ENCODE measurements at regions not wholly inside any gene's neighbourhood (a gene's known extent, or its start where the extent isn't known, plus 50 kb on each side); places are given as distances from the start of the nearest gene placed in this dataset.

DNA sequence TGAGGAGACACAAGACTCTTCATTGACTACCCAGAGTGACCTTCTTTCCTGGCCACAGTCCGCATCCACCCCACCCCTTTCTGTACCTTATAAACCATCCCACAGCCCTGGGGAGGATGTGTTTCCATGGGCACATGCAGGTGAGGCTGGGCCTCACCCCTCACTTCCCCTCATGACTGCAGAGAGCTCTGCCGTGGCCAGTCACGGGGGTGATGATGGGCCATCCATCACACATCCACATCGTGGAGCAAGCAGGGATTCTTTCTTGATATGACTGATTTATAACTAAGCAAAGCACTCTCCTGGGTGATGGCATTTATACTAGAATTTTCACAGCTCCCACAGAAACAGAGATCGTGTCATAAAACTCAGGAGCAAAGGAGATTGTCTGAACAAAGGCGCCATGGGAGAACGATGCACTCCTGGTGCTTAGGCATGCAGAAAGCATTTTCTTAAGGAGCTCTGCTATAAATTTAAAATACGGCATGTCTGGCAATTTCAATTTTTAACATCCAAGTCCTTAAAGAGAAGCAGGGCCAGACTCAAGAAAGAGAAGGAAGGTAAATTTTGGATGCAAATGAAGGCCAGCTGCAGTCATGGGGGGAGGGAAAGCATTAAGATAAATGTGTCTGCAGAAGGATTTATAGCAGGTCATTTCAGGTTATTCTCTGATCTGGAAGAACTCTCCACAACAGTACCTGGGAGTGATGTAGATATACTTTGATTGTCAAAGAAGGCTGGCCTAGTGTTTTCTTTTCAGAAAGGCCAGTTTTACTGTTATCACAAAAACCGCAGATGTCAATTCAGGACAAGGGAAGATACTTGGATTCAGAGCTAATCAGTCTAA lies 777.0 kb downstream of the C6orf118 start:
- H3K27ac ChIP-seq (ENCODE audit: low read depth, low read length) = no peak overlapping the region
- CTCF ChIA-PET = no interaction called here
- POLR2A ChIA-PET = no interaction called here
- Mint-ChIP-seq H3K36me3 (no peaks in the 10 kb centered on the region), H3K27ac (no peak overlapping the region), H3K9me3 (peaks cover 0 to 9% (median 7%) of the 10 kb centered on the region in 5 donors), H3K4me3 (no peak overlapping the region), H3K27me3 (no peaks in the 10 kb centered on the region), H3K4me1 (no peaks in the 10 kb centered on the region)
- no peaks in the 10 kb centered on the region for H3K4me1 ChIP-seq (ENCODE audit: insufficient read depth, low read length)
- H3K4me3 ChIP-seq (ENCODE audit: low read length) = no peak overlapping the region
- H3K36me3 ChIP-seq (ENCODE audit: insufficient read depth, low read length) = no peaks in the 10 kb centered on the region
- no peak for DNase-seq
- H3K9me3 ChIP-seq (ENCODE audit: low read length) = no peaks in the 10 kb centered on the region
- no peaks in the 10 kb centered on the region for H3K27me3 ChIP-seq (ENCODE audit: insufficient read depth, low read length, poor library complexity, severe bottlenecking)

DNA sequence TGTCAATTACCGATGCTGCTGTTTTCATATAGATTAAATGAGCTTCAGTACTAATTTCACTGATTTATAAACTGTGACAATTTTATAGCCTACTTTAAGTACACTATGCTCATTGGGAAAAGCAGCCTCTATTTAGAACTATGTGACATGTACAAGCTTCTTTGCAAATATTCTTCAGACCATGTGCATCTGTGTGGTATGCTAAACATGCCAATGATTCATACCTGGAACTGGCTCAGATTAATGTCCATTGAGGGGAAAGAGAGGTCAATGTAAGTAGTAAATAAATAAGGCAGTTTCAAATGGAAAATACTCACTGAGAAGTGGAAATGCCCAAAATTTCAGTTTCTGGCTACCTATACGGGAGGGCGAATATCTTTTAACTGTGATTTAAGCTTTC lies 777.7 kb downstream of the C6orf118 start:
- POLR2A ChIA-PET = no interaction called here
- H3K36me3 Mint-ChIP-seq = no peaks in the 10 kb centered on the region

DNA sequence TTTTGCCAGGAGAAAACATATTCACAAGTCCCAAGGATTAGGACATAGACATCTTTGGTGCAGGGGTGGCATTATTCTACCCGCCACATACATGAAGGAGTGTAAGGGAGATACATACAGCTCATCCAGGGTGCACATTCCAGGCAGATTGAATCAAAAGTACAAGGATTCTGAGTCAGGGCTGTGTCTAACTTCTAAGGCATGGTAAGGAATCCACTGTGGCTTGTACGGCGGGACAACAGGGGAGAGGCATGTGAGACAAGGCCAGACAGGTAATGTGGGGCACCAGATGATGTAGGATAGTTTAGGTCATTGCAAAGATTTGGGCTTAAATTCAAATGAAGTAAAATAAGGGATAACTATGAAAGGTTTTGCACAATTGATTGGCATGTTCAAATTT lies 780.9 kb downstream of the C6orf118 start:
- no peaks in the 10 kb centered on the region for H3K27me3 Mint-ChIP-seq
- no peaks in the 10 kb centered on the region for H3K36me3 Mint-ChIP-seq
- Histone ChIP-seq H3K27ac (ENCODE audit: low read depth, low read length) (no peak overlapping the region), H3K36me3 (ENCODE audit: insufficient read depth, low read length) (no peaks in the 10 kb centered on the region), H3K4me3 (ENCODE audit: low read length) (no peak overlapping the region), H3K4me1 (ENCODE audit: insufficient read depth, low read length) (no peaks in the 10 kb centered on the region), H3K9me3 (ENCODE audit: low read length) (no peaks in the 10 kb centered on the region), H3K27me3 (ENCODE audit: insufficient read depth, low read length, poor library complexity, severe bottlenecking) (no peaks in the 10 kb centered on the region)
- POLR2A ChIA-PET = no interaction called here
- no peak overlapping the region for H3K27ac Mint-ChIP-seq
- no peak overlapping the region for H3K4me3 Mint-ChIP-seq
- no peak for DNase-seq
- H3K4me1 Mint-ChIP-seq = no peaks in the 10 kb centered on the region
- H3K9me3 Mint-ChIP-seq = peaks cover 6 to 15% (median 10%) of the 10 kb centered on the region in 5 donors
- CTCF ChIA-PET = no interaction called here

More for the DNA sequence above, 777.7 kb downstream of the C6orf118 start:
- Histone ChIP-seq H3K27ac (ENCODE audit: low read depth, low read length) (no peak overlapping the region), H3K4me3 (ENCODE audit: low read length) (no peak overlapping the region), H3K27me3 (ENCODE audit: insufficient read depth, low read length, poor library complexity, severe bottlenecking) (no peaks in the 10 kb centered on the region), H3K9me3 (ENCODE audit: low read length) (no peaks in the 10 kb centered on the region), H3K4me1 (ENCODE audit: insufficient read depth, low read length) (no peaks in the 10 kb centered on the region), H3K36me3 (ENCODE audit: insufficient read depth, low read length) (no peaks in the 10 kb centered on the region)
- Mint-ChIP-seq H3K27me3 (no peaks in the 10 kb centered on the region), H3K4me1 (no peaks in the 10 kb centered on the region), H3K9me3 (peaks cover 3 to 10% (median 7%) of the 10 kb centered on the region in 5 donors), H3K27ac (no peak overlapping the region), H3K4me3 (no peak overlapping the region)
- DNase-seq = no peak
- CTCF ChIA-PET = no interaction called here

DNA sequence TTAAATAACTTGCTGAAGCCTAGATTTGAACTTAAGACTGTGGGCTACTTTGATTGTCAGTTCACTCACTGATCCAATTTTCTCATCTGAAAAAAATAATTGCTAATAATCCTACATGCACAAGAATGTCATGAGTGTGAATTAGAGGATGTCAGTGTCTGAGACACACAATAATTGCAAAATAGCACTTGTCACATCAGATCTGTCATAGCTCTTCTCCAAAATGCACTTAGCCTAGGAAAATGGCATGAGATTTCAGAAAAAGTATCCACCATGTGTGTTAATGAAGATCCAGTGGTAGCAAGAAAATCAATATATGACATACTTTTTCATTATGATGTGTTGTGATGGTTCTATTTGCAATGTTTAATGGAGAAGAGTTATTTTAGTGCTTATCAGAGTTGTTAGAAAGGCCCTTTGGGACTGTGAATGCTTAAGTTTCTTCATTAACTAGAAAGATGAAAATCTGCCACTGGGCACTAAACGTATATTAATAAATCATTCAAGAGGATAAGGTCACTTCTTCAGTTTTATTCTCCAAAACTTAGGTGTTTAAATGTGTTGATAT lies 786.2 kb downstream of the C6orf118 start:
- H3K4me1 ChIP-seq (ENCODE audit: insufficient read depth, low read length) = no peaks in the 10 kb centered on the region
- CTCF ChIA-PET = no interaction called here
- no peak overlapping the region for H3K4me3 Mint-ChIP-seq
- no peak for DNase-seq
- no peak overlapping the region for H3K4me3 ChIP-seq (ENCODE audit: low read length)
- POLR2A ChIA-PET = no interaction called here
- H3K36me3 ChIP-seq (ENCODE audit: insufficient read depth, low read length) = no peaks in the 10 kb centered on the region
- H3K27me3 Mint-ChIP-seq = no peaks in the 10 kb centered on the region
- H3K27ac Mint-ChIP-seq = no peak overlapping the region
- H3K9me3 Mint-ChIP-seq = peaks cover 7 to 18% (median 10%) of the 10 kb centered on the region in 5 donors
- no peaks in the 10 kb centered on the region for H3K9me3 ChIP-seq (ENCODE audit: low read length)
- no peaks in the 10 kb centered on the region for H3K36me3 Mint-ChIP-seq
- no peak overlapping the region for H3K27ac ChIP-seq (ENCODE audit: low read depth, low read length)
- H3K27me3 ChIP-seq (ENCODE audit: insufficient read depth, low read length, poor library complexity, severe bottlenecking) = no peaks in the 10 kb centered on the region
- H3K4me1 Mint-ChIP-seq = no peaks in the 10 kb centered on the region

DNA sequence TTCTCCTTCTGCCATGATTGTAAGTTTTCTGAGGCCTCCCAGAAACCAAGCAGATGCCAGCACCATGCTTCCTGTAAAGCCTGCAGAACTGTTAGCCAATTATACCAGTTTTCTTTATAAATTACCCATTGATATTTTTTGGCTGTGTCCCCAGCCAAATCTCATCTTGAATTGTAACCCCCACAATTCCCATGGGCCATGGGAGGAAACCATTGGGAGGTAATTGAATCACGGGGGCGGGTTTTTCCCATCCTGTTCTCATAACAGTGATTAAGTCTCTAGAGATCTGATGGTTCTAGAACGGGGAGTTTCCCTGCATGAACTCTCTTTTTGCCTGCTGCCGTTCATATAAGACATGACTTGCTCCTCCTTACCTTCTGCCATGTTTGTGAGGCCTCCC lies 788.5 kb downstream of the C6orf118 start:
- ChIA-PET POLR2A (no interaction called here), CTCF (no interaction called here)
- DNase-seq = no peak
- no peak overlapping the region for H3K27ac ChIP-seq (ENCODE audit: low read depth, low read length)
- Mint-ChIP-seq H3K36me3 (no peaks in the 10 kb centered on the region), H3K4me3 (no peak overlapping the region), H3K9me3 (peaks cover 8 to 14% (median 11%) of the 10 kb centered on the region in 5 donors), H3K27ac (no peak overlapping the region), H3K27me3 (no peaks in the 10 kb centered on the region), H3K4me1 (no peaks in the 10 kb centered on the region)
- no peaks in the 10 kb centered on the region for H3K27me3 ChIP-seq (ENCODE audit: insufficient read depth, low read length, poor library complexity, severe bottlenecking)
- H3K4me1 ChIP-seq (ENCODE audit: insufficient read depth, low read length) = no peaks in the 10 kb centered on the region
- H3K36me3 ChIP-seq (ENCODE audit: insufficient read depth, low read length) = no peaks in the 10 kb centered on the region
- no peaks in the 10 kb centered on the region for H3K9me3 ChIP-seq (ENCODE audit: low read length)
- H3K4me3 ChIP-seq (ENCODE audit: low read length) = no peak overlapping the region

DNA sequence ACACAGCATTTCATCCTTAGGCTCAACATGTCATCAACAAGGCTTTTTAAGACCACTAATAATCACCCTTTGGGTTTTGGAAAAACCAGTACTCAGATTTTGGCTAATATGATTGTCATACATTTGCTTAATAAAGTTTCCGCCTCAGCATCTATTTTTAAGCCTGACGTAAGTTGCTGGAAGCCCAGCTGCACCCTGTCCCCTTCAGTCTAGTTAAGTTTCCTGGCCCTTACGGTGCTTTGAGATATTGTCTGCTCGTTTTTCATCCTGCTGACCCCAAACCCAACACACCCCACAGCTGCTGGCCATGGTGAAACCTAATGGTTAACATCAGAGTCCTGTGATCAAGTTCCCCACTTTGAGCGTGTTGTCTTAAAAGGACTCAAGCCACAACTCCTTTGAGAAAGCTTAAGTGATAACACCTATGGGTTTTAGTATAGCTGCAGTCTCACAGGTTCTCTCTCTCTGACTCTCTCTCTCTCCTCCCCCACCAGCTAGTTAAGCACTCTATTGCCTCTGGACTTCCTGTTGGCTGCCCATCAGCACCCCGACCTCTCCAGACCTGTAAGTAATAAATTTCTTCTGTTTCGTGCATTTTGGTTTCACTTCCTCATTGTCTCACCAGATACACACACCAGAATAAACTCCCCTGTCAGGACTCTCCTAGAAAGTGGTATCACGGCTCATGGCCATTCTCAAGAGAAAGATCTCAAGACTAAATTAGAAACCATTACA lies 802.0 kb downstream of the C6orf118 start:
- Mint-ChIP-seq H3K4me3 (no peak overlapping the region), H3K27ac (no peak overlapping the region), H3K9me3 (peaks cover 0 to 8% (median 7%) of the 10 kb centered on the region in 5 donors), H3K27me3 (no peaks in the 10 kb centered on the region), H3K36me3 (no peaks in the 10 kb centered on the region), H3K4me1 (peaks cover 0 to 2% (median 0%) of the 10 kb centered on the region in 3 donors)
- ChIA-PET POLR2A (no interaction called here), CTCF (no interaction called here)
- Histone ChIP-seq H3K27me3 (ENCODE audit: insufficient read depth, low read length, poor library complexity, severe bottlenecking) (no peaks in the 10 kb centered on the region), H3K4me3 (ENCODE audit: low read length) (no peak overlapping the region), H3K4me1 (ENCODE audit: insufficient read depth, low read length) (no peaks in the 10 kb centered on the region), H3K36me3 (ENCODE audit: insufficient read depth, low read length) (no peaks in the 10 kb centered on the region), H3K9me3 (ENCODE audit: low read length) (no peaks in the 10 kb centered on the region), H3K27ac (ENCODE audit: low read depth, low read length) (no peak overlapping the region)
- no peak for DNase-seq

DNA sequence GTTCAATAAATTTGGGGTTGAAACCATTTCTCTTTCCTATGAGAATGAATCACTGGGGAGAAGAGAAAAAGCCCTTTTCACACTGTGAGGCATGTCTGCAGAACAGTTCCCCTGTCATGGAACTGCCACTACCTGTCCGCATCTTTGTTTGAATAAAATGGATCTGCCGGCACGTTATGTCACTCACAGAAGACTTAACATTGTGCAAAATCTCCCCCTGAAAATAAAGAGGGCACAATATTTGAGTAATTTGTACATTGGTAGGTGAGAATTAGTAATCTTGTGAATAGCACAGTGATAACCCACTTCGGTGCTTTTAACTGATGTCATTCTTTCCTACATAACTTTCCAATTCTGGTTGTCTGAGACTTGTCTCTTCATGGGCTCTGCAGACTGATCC lies 804.0 kb downstream of the C6orf118 start:
- Histone ChIP-seq H3K9me3 (ENCODE audit: low read length) (no peaks in the 10 kb centered on the region), H3K27ac (ENCODE audit: low read depth, low read length) (no peak overlapping the region), H3K4me1 (ENCODE audit: insufficient read depth, low read length) (no peaks in the 10 kb centered on the region), H3K4me3 (ENCODE audit: low read length) (no peak overlapping the region), H3K27me3 (ENCODE audit: insufficient read depth, low read length, poor library complexity, severe bottlenecking) (no peaks in the 10 kb centered on the region), H3K36me3 (ENCODE audit: insufficient read depth, low read length) (no peaks in the 10 kb centered on the region)
- Mint-ChIP-seq H3K36me3 (no peaks in the 10 kb centered on the region), H3K27me3 (no peaks in the 10 kb centered on the region), H3K9me3 (peaks cover 0 to 8% (median 7%) of the 10 kb centered on the region in 5 donors), H3K4me3 (no peak overlapping the region), H3K27ac (peak overlapping the region in 1 of 8 donors; percentile 9), H3K4me1 (peaks cover 0 to 2% (median 0%) of the 10 kb centered on the region in 3 donors)
- no peak for DNase-seq
- ChIA-PET CTCF (no interaction called here), POLR2A (no interaction called here)

DNA sequence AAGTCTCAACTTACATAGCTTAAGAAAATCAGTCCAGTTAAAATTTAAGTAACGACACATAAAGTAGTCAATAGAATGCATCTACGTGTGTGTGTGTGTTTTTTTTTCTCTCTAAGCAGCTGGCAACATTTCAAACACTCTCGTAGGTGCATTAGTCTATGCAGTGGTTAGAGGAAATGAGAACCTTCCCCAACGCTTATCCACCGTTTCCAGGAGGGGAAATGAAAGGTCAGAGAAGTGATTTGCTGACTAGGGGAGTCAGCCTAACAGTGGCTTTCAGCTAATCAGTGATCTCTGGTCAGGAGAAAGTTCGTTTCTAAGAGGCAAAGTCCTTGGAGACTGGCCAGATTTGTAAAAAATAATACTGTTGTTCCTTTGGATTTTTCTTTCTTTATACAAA lies 806.6 kb downstream of the C6orf118 start:
- Histone ChIP-seq H3K36me3 (ENCODE audit: insufficient read depth, low read length) (no peaks in the 10 kb centered on the region), H3K27me3 (ENCODE audit: insufficient read depth, low read length, poor library complexity, severe bottlenecking) (no peaks in the 10 kb centered on the region), H3K4me3 (ENCODE audit: low read length) (no peak overlapping the region), H3K4me1 (ENCODE audit: insufficient read depth, low read length) (no peaks in the 10 kb centered on the region), H3K27ac (ENCODE audit: low read depth, low read length) (no peak overlapping the region), H3K9me3 (ENCODE audit: low read length) (no peaks in the 10 kb centered on the region)
- H3K36me3 Mint-ChIP-seq = no peaks in the 10 kb centered on the region
- H3K27ac Mint-ChIP-seq = no peak overlapping the region
- POLR2A ChIA-PET = no interaction called here
- no peaks in the 10 kb centered on the region for H3K27me3 Mint-ChIP-seq
- DNase-seq = no peak
- H3K4me3 Mint-ChIP-seq = no peak overlapping the region
- peaks cover 0 to 8% (median 4%) of the 10 kb centered on the region in 5 donors for H3K9me3 Mint-ChIP-seq
- CTCF ChIA-PET = no interaction called here
- H3K4me1 Mint-ChIP-seq = peaks cover 0 to 2% (median 0%) of the 10 kb centered on the region in 3 donors
